Activated T-cell treated with anti-CD3 and anti-CD28 coated beads, Interleukin-2, amount 50 U/mL, for 72 hours (primary cell): ENCODE measurements at regions not wholly inside any gene's neighbourhood (a gene's known extent, or its start where the extent isn't known, plus 50 kb on each side); places are given as distances from the start of the nearest gene placed in this dataset.

ENCODE experiments used
- ATAC-seq, 2 donors: fragments of 150-1000 bp; cut with Tn5 transposase; replicated peaks in 1 of 2; 2 replicates each; pipeline ENCODE4 v1.10.0; 2021; ENCODE audit warnings: moderate library complexity in 2 of 2, mild to moderate bottlenecking in 1 of 2
- DNase-seq, 2 donors: peaks; one replicate each; pipeline ENCODE4 v3.0.0; 2021 to 2022; ENCODE audit warnings: mixed read lengths in 1 of 2
- H3K27ac Mint-ChIP-seq: one replicate; pipeline ENCODE4 v1.8.0; 2022; ENCODE audit warnings: mild to moderate bottlenecking, moderate library complexity, mixed read lengths
- H3K27me3 Mint-ChIP-seq: one replicate; pipeline ENCODE4 v1.8.0; 2022; ENCODE audit warnings: low read depth, mixed read lengths
- H3K36me3 Mint-ChIP-seq, 2 donors: one replicate each; pipeline ENCODE4 v1.8.0; 2022; ENCODE audit warnings: mixed read lengths in 2 of 2, mild to moderate bottlenecking in 1 of 2; ENCODE audit not compliant: insufficient read depth in 2 of 2
- H3K4me1 Mint-ChIP-seq: one replicate; pipeline ENCODE4 v1.8.0; 2022; ENCODE audit warnings: low read depth, mixed read lengths
- H3K4me3 Mint-ChIP-seq, 2 donors: one replicate each; pipeline ENCODE4 v1.8.0; 2022; ENCODE audit warnings: mild to moderate bottlenecking in 2 of 2, mixed read lengths in 2 of 2, moderate library complexity in 2 of 2
- H3K9me3 Mint-ChIP-seq, 2 donors: one replicate each; pipeline ENCODE4 v1.8.0; 2022; ENCODE audit warnings: mixed read lengths in 2 of 2

DNA sequence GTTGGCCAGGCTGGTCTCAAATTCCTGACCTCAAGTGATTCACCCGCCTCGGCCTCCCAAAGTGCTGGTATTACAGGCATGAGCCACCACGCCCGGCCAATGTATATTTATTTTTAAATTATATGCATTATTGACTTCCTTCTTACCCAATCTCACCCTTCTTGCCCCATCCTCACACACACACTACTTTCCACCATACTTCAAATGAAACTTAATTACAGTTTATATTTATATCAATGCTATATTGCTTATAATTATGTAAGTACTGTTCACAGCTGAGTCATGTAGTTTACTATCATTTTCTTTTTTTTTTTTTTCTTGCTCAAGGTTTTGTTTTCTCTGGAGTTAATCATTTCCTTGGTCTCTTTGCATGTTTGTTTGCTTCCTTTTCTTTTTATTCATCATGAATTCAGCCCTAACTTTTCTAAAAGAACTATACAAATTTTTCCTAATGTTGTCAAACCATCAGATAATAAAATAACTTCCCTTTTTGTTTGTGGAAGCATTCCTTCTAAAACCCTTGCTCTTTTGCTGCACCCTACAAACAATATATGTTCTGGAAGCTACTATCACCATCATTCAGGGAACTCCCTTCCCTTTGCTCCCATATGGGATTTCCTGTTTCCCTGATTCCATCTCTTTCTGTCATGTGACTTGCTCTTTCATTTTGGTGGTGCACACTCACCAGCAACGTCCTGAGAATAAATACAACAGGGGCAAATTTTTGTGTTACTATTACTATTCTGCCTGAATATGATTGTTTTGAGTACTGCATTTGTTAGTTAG lies 201.7 kb upstream of the SASH1 start:
- ATAC-seq (no peak), DNase-seq (no peak)
- H3K27me3 Mint-ChIP-seq, result peaks cover 14% of the 10 kb centered on the region
- H3K36me3 Mint-ChIP-seq, result no peaks in the 10 kb centered on the region
- H3K27ac Mint-ChIP-seq, result no peak overlapping the region
- H3K4me3 Mint-ChIP-seq, result no peak overlapping the region
- H3K9me3 Mint-ChIP-seq, result peaks cover 0 to 4% of the 10 kb centered on the region in 2 donors
- H3K4me1 Mint-ChIP-seq, result no peaks in the 10 kb centered on the region

DNA sequence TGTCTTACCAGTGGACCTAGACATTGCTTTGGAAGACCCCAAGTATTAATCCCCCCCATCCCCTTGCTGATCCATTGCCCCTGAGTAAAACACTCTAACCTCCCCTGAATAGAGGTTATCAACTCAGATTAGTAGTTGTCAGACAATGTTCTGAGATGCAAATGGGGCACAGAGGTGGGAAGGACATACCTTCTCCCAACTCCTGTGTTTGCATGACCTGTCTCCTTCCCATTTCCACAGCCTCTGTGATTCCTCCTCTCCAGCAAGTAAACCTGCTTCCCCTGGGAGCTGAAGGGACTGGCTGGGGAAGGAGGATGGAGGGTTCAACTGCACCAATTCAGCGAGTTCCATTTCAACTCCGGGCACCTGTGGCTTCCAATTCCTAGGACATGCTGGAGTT lies 199.8 kb upstream of the SASH1 start:
- Mint-ChIP-seq H3K36me3 (no peaks in the 10 kb centered on the region), H3K4me3 (no peak overlapping the region), H3K9me3 (peaks cover 0 to 1% of the 10 kb centered on the region in 2 donors), H3K4me1 (peaks cover 10% of the 10 kb centered on the region), H3K27ac (no peak overlapping the region), H3K27me3 (peaks cover 14% of the 10 kb centered on the region)
- ATAC-seq, result no peak
- DNase-seq, result no peak

- H3K36me3 Mint-ChIP-seq, result no peaks in the 10 kb centered on the region
- no peaks in the 10 kb centered on the region for H3K9me3 Mint-ChIP-seq
- ATAC-seq (no peak), DNase-seq (no peak)
- H3K27me3 Mint-ChIP-seq, result peaks cover 14% of the 10 kb centered on the region
- H3K4me3 Mint-ChIP-seq, result no peak overlapping the region
- no peak overlapping the region for H3K27ac Mint-ChIP-seq
- peaks cover 10% of the 10 kb centered on the region for H3K4me1 Mint-ChIP-seq
Measured at GRCh38 chr6:148143771-148144170, 198.9 kb upstream of the SASH1 start.

GRCh38 chr6:148144917-148145521 lies 197.6 kb upstream of the SASH1 start:
- no peaks in the 10 kb centered on the region for H3K9me3 Mint-ChIP-seq
- DNase-seq (peak; percentile 57 to 69), ATAC-seq (no peak)
- H3K36me3 Mint-ChIP-seq, result no peaks in the 10 kb centered on the region
- peaks cover 14% of the 10 kb centered on the region for H3K27me3 Mint-ChIP-seq
- peak overlapping the region; percentile 3 for H3K27ac Mint-ChIP-seq
- peaks cover 10% of the 10 kb centered on the region for H3K4me1 Mint-ChIP-seq
- peak overlapping the region in 1 of 2 donors; percentile 22 for H3K4me3 Mint-ChIP-seq

DNA sequence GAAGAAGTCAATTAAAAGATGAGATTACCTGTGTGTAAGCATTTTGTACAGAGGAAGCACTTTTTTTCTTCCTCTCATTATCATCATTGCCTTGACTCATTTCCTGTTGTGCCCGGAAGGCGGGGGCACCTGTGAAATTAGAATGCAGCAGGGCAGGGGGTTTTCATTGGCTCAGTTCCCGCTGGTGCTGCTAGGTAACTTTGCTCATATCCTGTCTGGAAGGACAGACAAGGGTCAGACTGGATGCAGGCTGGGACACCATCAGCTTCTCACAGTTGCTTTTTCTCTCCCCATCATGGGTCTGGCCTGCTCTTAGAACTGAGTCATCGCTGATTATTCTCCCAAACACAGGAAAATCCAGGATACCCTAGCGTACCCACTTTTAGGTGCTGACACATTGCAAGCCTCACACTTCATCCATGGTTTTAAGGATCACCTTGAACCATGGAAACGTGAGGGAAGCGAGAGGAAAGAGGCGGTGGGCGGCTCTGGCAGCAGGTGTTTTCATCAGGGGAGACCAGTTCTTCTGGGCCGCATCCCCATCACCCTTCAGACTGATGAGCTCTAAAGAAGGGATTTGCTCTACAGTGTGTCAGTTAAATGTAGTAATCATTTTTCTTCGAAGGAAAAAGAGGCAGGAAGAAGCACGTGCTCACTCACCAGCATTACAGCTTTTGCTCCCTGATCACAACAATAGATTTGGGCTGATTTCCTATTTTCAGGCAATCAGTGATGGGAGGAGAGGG lies 195.7 kb upstream of the SASH1 start:
- H3K27ac Mint-ChIP-seq, result peak overlapping the region; percentile 27
- ATAC-seq (peak; percentile 89 to 98), DNase-seq (peak; percentile 65 to 75)
- no peaks in the 10 kb centered on the region for H3K9me3 Mint-ChIP-seq
- H3K36me3 Mint-ChIP-seq, result no peaks in the 10 kb centered on the region
- H3K27me3 Mint-ChIP-seq, result peaks cover 18% of the 10 kb centered on the region
- peaks cover 10% of the 10 kb centered on the region for H3K4me1 Mint-ChIP-seq
- peak overlapping the region; percentile 36 to 76 for H3K4me3 Mint-ChIP-seq

DNA sequence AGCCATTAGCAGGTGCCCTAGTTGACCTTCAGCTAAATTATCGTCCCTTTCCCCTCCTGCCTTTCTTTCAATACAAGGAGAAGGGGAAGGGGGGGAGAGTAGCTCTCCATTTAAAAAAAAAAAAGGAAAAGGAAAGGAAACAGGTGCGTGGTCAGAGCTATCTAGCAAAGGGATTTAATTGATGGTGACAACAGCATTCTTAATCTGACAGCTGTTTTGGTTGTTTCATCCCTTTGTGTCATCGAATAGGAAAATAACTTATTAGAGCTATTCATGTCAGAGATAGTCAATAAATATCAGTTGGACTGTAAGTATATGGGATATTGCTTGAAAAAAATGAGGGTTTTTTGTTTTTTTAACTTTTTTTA lies 195.2 kb upstream of the SASH1 start:
- Mint-ChIP-seq H3K27me3 (peaks cover 23% of the 10 kb centered on the region), H3K36me3 (no peaks in the 10 kb centered on the region), H3K4me1 (peaks cover 10% of the 10 kb centered on the region), H3K9me3 (no peaks in the 10 kb centered on the region), H3K27ac (no peak overlapping the region), H3K4me3 (no peak overlapping the region)
- no peak for ATAC-seq
- no peak for DNase-seq

DNA sequence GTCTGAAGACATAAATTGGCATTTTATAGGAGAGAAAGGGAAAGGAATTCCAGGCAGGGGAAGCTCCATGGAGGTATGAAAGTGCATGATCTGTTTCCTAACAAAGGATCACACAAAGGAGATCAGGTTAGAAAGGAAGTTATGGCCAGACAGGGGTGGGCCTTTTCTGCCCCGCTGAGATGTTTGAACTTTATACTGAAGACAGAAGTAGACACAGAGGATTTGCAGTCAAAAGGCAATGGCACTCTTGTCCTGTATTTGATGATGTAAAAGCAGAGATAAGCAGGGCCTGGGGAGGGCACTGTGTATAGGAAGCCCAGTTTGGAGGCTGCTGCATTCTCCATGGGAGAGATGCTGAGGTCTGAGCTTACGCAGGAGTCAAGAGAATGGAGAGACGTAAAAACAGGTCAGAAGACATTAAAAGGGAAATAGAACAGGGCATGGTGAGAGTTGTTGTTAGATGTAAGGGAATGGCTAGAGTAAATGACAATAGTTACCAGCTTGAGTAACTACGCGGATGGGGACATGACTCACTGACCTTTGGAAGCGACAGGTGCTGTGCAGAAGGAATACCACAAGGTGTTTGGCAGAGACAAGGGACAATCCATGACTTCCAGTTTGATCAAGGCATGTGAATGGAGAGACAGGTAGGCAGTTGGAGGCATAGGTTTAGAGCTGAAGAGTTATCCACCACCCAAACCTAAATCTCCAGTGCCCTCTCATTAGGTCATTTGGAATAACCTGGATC lies 190.6 kb upstream of the SASH1 start:
- Mint-ChIP-seq H3K9me3 (no peaks in the 10 kb centered on the region), H3K27me3 (peaks cover 16% of the 10 kb centered on the region), H3K27ac (no peak overlapping the region), H3K4me3 (no peak overlapping the region), H3K36me3 (no peaks in the 10 kb centered on the region), H3K4me1 (peaks cover 2% of the 10 kb centered on the region)
- no peak for ATAC-seq
- DNase-seq, result no peak

DNA sequence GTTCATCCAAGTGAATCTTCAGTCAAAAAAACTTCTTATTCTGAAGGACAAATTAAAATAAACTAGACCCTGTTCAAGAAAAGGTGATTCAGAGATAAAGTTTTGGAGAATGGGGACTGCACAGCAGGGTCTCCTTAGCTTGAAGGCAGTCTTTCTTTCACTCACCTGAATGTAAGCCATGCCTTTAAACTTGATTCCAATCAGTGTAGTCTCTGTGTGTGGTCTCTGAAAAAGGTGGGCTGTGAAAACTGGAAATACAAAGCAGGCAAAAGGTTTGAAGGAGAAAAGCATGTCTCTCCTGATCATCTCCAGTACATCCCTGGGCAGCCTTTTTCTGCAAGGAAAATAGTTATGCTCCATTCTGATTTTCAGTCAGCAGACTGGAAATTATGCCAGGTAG lies 188.0 kb upstream of the SASH1 start:
- DNase-seq, result no peak
- no peak overlapping the region for H3K4me3 Mint-ChIP-seq
- no peak overlapping the region for H3K27ac Mint-ChIP-seq
- H3K9me3 Mint-ChIP-seq, result no peaks in the 10 kb centered on the region
- no peaks in the 10 kb centered on the region for H3K36me3 Mint-ChIP-seq
- peaks cover 16% of the 10 kb centered on the region for H3K27me3 Mint-ChIP-seq
- no peak for ATAC-seq
- no peaks in the 10 kb centered on the region for H3K4me1 Mint-ChIP-seq

DNA sequence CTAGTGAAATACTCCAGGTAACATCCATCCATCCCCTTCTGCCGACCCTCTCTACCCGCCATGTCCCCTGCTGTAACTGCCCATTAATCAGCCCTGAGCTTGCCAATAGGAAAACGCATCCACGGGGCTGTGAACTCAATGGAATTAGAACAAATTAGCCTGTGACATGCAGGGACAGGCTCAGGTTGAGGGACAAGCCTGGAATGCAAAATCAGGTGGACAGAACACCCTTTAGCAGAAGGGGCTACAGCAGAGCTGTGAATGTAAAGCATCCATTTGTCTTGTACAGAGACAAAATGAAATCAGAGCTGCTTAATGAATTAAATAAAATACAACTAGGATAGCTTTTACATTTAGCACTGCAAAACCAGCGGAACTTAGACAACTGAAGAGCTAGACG lies 187.3 kb upstream of the SASH1 start:
- H3K36me3 Mint-ChIP-seq, result no peaks in the 10 kb centered on the region
- H3K27me3 Mint-ChIP-seq, result peaks cover 16% of the 10 kb centered on the region
- H3K27ac Mint-ChIP-seq, result no peak overlapping the region
- H3K4me3 Mint-ChIP-seq, result no peak overlapping the region
- ATAC-seq, result no peak
- DNase-seq, result no peak
- no peaks in the 10 kb centered on the region for H3K4me1 Mint-ChIP-seq
- H3K9me3 Mint-ChIP-seq, result no peaks in the 10 kb centered on the region

DNA sequence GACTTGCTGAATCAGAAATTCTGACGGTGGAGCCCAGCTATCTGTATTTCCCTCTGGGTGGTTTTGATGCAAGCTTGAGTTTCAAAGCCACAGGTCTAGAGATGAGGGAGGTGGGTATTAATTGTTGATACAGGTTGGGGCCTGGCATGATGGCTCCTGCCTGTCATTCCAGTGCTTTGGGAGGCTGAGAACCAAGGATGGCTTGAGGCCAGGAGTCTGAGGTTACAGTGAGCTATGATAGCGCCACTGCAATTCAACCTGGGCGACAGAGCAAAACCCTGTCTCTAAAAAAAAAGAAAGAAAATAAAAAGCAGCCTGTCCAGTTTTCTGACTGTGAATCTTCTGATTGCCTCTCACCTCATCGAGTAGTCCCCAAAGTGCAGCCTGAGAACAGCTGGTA lies 184.8 kb upstream of the SASH1 start:
- H3K36me3 Mint-ChIP-seq, result no peaks in the 10 kb centered on the region
- no peak overlapping the region for H3K27ac Mint-ChIP-seq
- no peak for DNase-seq
- ATAC-seq, result no peak
- H3K27me3 Mint-ChIP-seq, result peaks cover 6% of the 10 kb centered on the region
- no peak overlapping the region for H3K4me3 Mint-ChIP-seq
- H3K4me1 Mint-ChIP-seq, result no peaks in the 10 kb centered on the region
- no peaks in the 10 kb centered on the region for H3K9me3 Mint-ChIP-seq

GRCh38 chr6:148164645-148165044 lies 178.0 kb upstream of the SASH1 start:
- ATAC-seq, result no peak
- Mint-ChIP-seq H3K4me3 (no peak overlapping the region), H3K27me3 (peaks cover 5% of the 10 kb centered on the region), H3K27ac (no peak overlapping the region), H3K36me3 (no peaks in the 10 kb centered on the region), H3K9me3 (no peaks in the 10 kb centered on the region), H3K4me1 (no peaks in the 10 kb centered on the region)
- DNase-seq, result no peak

DNA sequence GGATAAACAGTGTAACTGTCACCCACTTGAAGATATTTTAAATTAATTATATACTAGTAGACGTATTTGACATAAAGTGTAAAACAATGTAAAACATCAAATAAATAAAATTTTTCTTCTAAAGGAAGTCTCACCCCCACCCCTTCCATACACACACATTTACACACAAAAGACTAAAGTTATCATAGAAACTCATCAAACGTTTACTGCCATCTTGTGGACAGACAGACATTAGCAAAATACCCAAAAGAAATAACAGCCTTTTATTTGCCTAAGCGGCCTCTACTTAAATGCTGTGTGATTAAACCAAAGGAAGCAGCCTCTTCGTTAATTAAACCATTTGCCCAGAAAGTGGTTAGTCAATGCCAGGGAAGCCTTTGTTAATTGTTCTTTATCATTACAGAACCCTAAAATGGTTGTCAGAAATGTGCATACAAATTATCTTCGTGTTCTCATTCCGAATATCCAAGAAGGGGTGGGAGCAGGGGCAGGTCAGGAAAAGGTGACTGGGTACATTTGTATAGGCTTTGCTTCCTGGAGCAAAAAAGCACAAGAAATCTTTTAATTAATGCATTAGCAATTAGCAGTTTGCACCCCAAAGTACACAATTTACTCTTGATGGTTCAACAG lies 176.2 kb upstream of the SASH1 start:
- DNase-seq (no peak), ATAC-seq (peak in 1 of 2 donors; percentile 25)
- Mint-ChIP-seq H3K9me3 (no peaks in the 10 kb centered on the region), H3K4me1 (no peaks in the 10 kb centered on the region), H3K4me3 (no peak overlapping the region), H3K27me3 (peaks cover 5% of the 10 kb centered on the region), H3K27ac (no peak overlapping the region), H3K36me3 (no peaks in the 10 kb centered on the region)
